GM12878 (cell line): ENCODE measurements at regions not wholly inside any gene's neighbourhood (a gene's known extent, or its start where the extent isn't known, plus 50 kb on each side); places are given as distances from the start of the nearest gene placed in this dataset.

Experiments used
- ATAC-seq: fragments of 200-7000 bp; cut with Tn5 transposase; 3 replicates; pipeline ENCODE4 v1.9.1; 2020; ENCODE audit warnings: mild to moderate bottlenecking, moderate library complexity
- BruUV-seq: library from RNA; stranded (reverse); fragments of 400-500 nt; replicated peaks from 2 replicates; lab custom pipeline; 2021; lab: Mats Ljungman, UMichigan
- CTCF ChIA-PET: fragments of 300-600 bp; sonication (Branson Sonifier 250); formaldehyde crosslinking; extraction: SDS; loops from one replicate; lab custom pipeline; 2021; ENCODE audit warnings: inconsistent platforms; lab: Yijun Ruan, JAX
- POLR2A ChIA-PET: fragments of 350-600 bp; formaldehyde crosslinking; extraction: SDS; loops from one replicate; lab custom pipeline; 2021; ENCODE audit warnings: inconsistent platforms; lab: Charles Lee
- RAD21 ChIA-PET: fragments of 300-600 bp; sonication (Branson Sonifier 250); formaldehyde crosslinking; loops from one replicate; lab custom pipeline; 2023; ENCODE audit warnings: antibody characterized with exemption; ENCODE audit not compliant: unreplicated experiment; lab: Charles Lee
- SMC1A ChIA-PET: fragments of 300-600 bp; sonication (Branson Sonifier 250); formaldehyde crosslinking; loops from one replicate; lab custom pipeline; 2023; ENCODE audit not compliant: unreplicated experiment, uncharacterized antibody; lab: Charles Lee
- DNase-seq: peaks from one replicate; pipeline ENCODE4 v3.0.0-alpha.2; 2011; ENCODE audit warnings: low read depth, low spot score
- FAIRE-seq: peaks from 3 replicates; lab custom pipeline; 2011; peaks lifted over from hg19 to GRCh38; lab: Jason Lieb, UNC
- H2AFZ ChIP-seq: 2 replicates; pipeline ENCODE4 v1.6.0; 2011; ENCODE audit warnings: low read depth, low read length, control low read depth; ENCODE audit not compliant: control insufficient read depth
- H3K27ac ChIP-seq: 2 replicates; pipeline ENCODE4 v1.5.1; 2011; ENCODE audit warnings: control low read depth; ENCODE audit not compliant: control insufficient read depth, insufficient read depth
- H3K27me3 ChIP-seq, 2 experiments: replicated peaks in 1 of 2; 2 replicates each; pipeline versions ENCODE4 v1.6.0 to v1.6.1; 2011; ENCODE audit warnings: low read length in 1 of 2; ENCODE audit not compliant: control insufficient read depth in 2 of 2, insufficient read depth in 2 of 2
- H3K36me3 ChIP-seq, 2 experiments: 2 replicates each; pipeline ENCODE4 v1.5.1; 2011; ENCODE audit warnings: low read length in 1 of 2; ENCODE audit not compliant: control insufficient read depth in 2 of 2, insufficient read depth in 2 of 2
- H3K4me1 ChIP-seq: 2 replicates; pipeline ENCODE4 v1.6.1; 2011; ENCODE audit warnings: mild to moderate bottlenecking, low read length, moderate library complexity, mixed read lengths; ENCODE audit not compliant: control insufficient read depth, insufficient read depth
- H3K4me2 ChIP-seq: 2 replicates; pipeline ENCODE4 v1.6.0; 2011; ENCODE audit warnings: control low read depth; ENCODE audit not compliant: control insufficient read depth, insufficient read depth
- H3K4me3 ChIP-seq: fragments of 200-600 bp; sonication (generic); 2 replicates; pipeline ENCODE4 v1.5.1; 2016
- H3K79me2 ChIP-seq: 2 replicates; pipeline ENCODE4 v1.6.0; 2011; ENCODE audit warnings: low read length; ENCODE audit not compliant: control insufficient read depth, insufficient read depth
- H3K9ac ChIP-seq: 2 replicates; pipeline ENCODE4 v1.8.0; 2011; ENCODE audit warnings: low read length, control low read depth, mixed read lengths; ENCODE audit not compliant: control insufficient read depth, insufficient read depth
- H3K9me3 ChIP-seq: replicated peaks from 3 replicates; pipeline ENCODE4 v1.5.1; 2011; ENCODE audit warnings: mild to moderate bottlenecking, low read length; ENCODE audit not compliant: control insufficient read depth, insufficient read depth
- H4K20me1 ChIP-seq: 2 replicates; pipeline ENCODE4 v1.6.0; 2011; ENCODE audit not compliant: control insufficient read depth, insufficient read depth
- BCLAF1 ChIP-seq: fragments of 450-650 bp; IDR thresholded peaks from 2 replicates; pipeline ENCODE4 v1.6.1; 2017; ENCODE audit warnings: antibody characterized with exemption, mild to moderate bottlenecking, moderate library complexity
- ETV6 ChIP-seq, 2 experiments: fragments of 450-650 bp in 1 of 2; IDR thresholded peaks in 1 of 2; conservative IDR thresholded peaks in 1 of 2; 2 replicates each; pipeline ENCODE4 v1.6.1; 2014; ENCODE audit warnings: antibody characterized with exemption in 1 of 2, borderline replicate concordance in 1 of 2, low read depth in 1 of 2, mild to moderate bottlenecking in 1 of 2, moderate library complexity in 1 of 2
- NR2C2 ChIP-seq: IDR thresholded peaks from 2 replicates; pipeline ENCODE4 v1.6.1; 2011; ENCODE audit warnings: borderline replicate concordance, low read depth; ENCODE audit not compliant: control insufficient read depth, insufficient read length
- in situ Hi-C: fragments of 300-500 bp; cut with MboI; formaldehyde crosslinking; loops from 9 replicates; pipeline ENCODE4 v1.14.3; 2018; ENCODE audit warnings: mixed read lengths
- intact Hi-C: fragments of 100-400 bp; cut with micrococcal nuclease; formaldehyde crosslinking; loops from one replicate; pipeline ENCODE4 v1.14.2; 2022; ENCODE audit not compliant: unreplicated experiment

- Histone ChIP-seq H3K36me3 (no peaks in the 10 kb centered on the region), H3K4me3 (no peak overlapping the region), H2AFZ (no peak overlapping the region), H3K4me2 (no peak overlapping the region), H3K9me3 (no peaks in the 10 kb centered on the region; the same call in 1 of the 3 replicates), H3K9ac (no peak overlapping the region), H3K27ac (no peak overlapping the region), H3K79me2 (no peaks in the 10 kb centered on the region), H3K4me1 (peaks cover 22% of the 10 kb centered on the region), H3K27me3 (no peaks in the 10 kb centered on the region), H4K20me1 (no peaks in the 10 kb centered on the region)
- TF ChIP-seq ETV6 (conservative IDR thresholded peaks at IDR 0.05 in 1 of 2, IDR thresholded peaks at IDR 0.05 in 1 of 2; ENCODE audit: borderline replicate concordance in 1 of 2, low read depth in 1 of 2) = no peak
- no peak for TF ChIP-seq BCLAF1
- no peak for TF ChIP-seq NR2C2
- ChIA-PET RAD21 (no interaction called here), POLR2A (no interaction called here), CTCF (interaction anchor here (1.2 kb wide), 1 partner anchor 20 kb away, joined by 3 read pairs; no protein-coding TSS in a partner anchor), SMC1A (no interaction called here)
- in situ Hi-C loops = no loop called here
- FAIRE-seq (no peak), DNase-seq (no peak), ATAC-seq (no peak)
- BruUV-seq = no TSS peak
- intact Hi-C loops = no loop called here
Observed at GRCh38 chr13:50509167-50509566, 334.3 kb downstream of the DLEU7 start.
